HG02840 (cell line): ENCODE measurements at regions not wholly inside any gene's neighbourhood (a gene's known extent, or its start where the extent isn't known, plus 50 kb on each side); places are given as distances from the start of the nearest gene placed in this dataset.
"Not testable (repeated sequence)": the region's sequence is repeated elsewhere in the genome, so short reads cannot be mapped to it uniquely, and the experiment has no call there.

ENCODE experiments used
- ATAC-seq: cut with Tn5 transposase; IDR thresholded peaks from one replicate; pipeline ENCODE4 v1.9.1; 2021; ENCODE audit warnings: mild to moderate bottlenecking, moderate library complexity, moderate number of reproducible peaks; ENCODE audit not compliant: unreplicated experiment, low FRiP score

GRCh38 chr13:73173279-73173811 is 114.5 kb downstream of the KLF5 start:
- no peak for ATAC-seq

GRCh38 chr13:73171926-73172325 is 113.1 kb downstream of the KLF5 start:
- ATAC-seq = no peak

- ATAC-seq = no peak
Observed at GRCh38 chr13:73171271-73171682, 112.5 kb downstream of the KLF5 start.

GRCh38 chr13:73169971-73170370 is 111.2 kb downstream of the KLF5 start:
- no peak for ATAC-seq

- ATAC-seq = no peak
Observed at GRCh38 chr13:73168953-73169401, 110.2 kb downstream of the KLF5 start.

- ATAC-seq = no peak
Observed at GRCh38 chr13:73168226-73168952, 109.6 kb downstream of the KLF5 start.

GRCh38 chr13:73167028-73167820 is 108.4 kb downstream of the KLF5 start:
- no peak for ATAC-seq

GRCh38 chr13:73166204-73166603 is 107.4 kb downstream of the KLF5 start:
- no peak for ATAC-seq

GRCh38 chr13:73162912-73163911 is 104.4 kb downstream of the KLF5 start:
- no peak for ATAC-seq

- not testable (repeated sequence) for ATAC-seq
Observed at GRCh38 chr13:73160371-73161031, 101.7 kb downstream of the KLF5 start.

- no peak for ATAC-seq
Observed at GRCh38 chr13:73158851-73159250, 100.0 kb downstream of the KLF5 start.

- ATAC-seq = no peak
Observed at GRCh38 chr13:73157031-73157430, 98.2 kb downstream of the KLF5 start.

GRCh38 chr13:73146707-73147106 is 87.9 kb downstream of the KLF5 start:
- ATAC-seq = no peak

- no peak for ATAC-seq
Observed at GRCh38 chr13:73142071-73142470, 83.3 kb downstream of the KLF5 start.

GRCh38 chr13:73141292-73141771 is 82.5 kb downstream of the KLF5 start:
- no peak for ATAC-seq

- ATAC-seq = no peak
Observed at GRCh38 chr13:73140801-73141200, 82.0 kb downstream of the KLF5 start.

- no peak for ATAC-seq
Observed at GRCh38 chr13:73138638-73139491, 80.1 kb downstream of the KLF5 start.

- no peak for ATAC-seq
Observed at GRCh38 chr13:73138276-73138637, 79.5 kb downstream of the KLF5 start.

GRCh38 chr13:73136776-73137175 is 78.0 kb downstream of the KLF5 start:
- no peak for ATAC-seq
